ENCODE measurements at regions not wholly inside any gene's neighbourhood (a gene's known extent, or its start where the extent isn't known, plus 50 kb on each side); places are given as distances from the start of the nearest gene placed in this dataset.
"Not testable (repeated sequence)": the region's sequence is repeated elsewhere in the genome, so short reads cannot be mapped to it uniquely, and the experiment has no call there.

DNA sequence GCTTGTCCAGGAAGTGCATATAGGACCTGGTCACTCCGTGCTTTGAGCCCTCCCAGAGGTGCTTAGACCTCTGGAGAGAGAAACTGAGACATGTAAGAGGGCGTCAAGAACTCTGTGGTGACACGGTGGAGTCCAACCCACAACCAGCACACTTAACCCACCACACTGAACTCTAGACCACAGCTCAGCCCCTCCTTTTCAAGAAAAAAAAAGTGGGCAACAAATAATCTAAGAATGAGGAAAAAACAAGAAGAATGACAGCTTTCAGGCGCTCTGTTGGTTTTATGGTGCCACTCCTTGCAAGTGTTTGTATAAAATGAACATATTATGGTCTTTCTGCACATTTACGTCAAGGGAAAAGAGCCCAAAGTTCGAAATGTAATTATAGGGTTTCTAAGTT lies 50.2 kb upstream of the SNAPC3 start:
- DNase-seq (ENCODE audit: low read depth in 2 of 2) = no peak

DNA sequence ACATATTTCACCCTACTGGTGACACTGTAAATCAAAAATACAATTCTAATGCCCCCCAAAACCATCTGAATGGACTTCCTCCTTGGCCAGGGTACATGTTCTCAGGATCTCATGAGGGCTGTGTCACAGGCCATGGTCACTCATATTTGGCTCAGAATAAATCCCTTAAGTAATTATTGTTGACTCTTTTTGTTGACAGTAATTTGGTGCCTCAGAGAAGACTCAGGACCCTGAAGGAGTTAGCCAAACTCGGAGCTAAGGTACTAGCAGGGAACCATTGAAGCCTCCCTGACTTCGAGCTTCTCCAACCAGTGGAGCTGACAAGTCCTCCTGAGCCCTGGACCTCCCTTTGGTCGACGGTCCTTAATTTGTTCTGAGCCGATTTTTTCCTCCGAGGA lies 51.2 kb upstream of the SNAPC3 start:
- DNase-seq (ENCODE audit: low read depth in 2 of 2) = no peak

DNA sequence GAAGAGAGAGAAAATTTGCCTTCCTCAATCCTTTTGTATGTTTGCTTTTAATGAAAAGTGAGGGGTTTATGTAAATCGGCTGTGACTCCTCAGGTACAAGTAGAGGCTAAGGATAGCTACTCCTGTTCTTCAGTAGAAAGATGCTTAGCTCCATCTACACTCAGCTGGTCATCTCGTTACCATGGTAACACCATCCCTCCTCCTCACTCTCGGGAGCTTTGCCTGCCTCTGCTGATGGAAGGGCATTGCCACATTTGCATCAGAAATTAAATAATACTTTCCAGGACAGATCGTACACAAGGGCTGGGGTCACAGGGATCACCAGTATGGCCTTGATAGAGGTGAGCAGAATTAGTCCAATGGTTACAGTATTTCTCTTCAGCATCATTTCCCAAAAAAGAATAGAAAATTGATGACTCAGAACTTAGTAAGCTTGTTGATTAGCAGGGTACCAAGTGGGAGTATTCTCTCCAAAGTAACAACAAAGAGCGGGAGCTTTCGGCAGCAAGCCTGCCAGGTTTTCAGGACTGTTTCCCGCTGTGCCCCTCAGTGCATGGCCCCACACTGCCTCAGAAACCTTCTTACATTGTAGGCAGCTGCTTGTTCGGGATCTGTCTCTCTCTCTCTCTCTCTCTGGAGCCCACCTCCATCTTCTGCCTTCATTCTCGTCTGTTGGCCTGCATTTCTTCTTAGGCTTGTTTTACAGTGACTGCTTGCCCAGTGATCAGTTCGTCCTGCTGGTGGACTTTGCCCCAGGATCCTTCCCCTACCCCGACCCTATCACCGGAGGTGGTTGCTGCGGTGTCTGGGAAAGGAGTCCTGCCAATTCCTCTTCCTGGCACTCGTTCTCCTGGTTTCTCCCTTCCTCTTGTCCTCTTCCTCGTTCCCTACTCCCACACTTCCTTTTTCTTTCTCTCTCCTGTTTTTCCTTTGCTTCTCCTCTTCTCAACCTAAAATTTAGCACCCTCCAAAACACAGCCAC lies 51.9 kb upstream of the SNAPC3 start:
- DNase-seq (ENCODE audit: low read depth in 2 of 2) = no peak

DNA sequence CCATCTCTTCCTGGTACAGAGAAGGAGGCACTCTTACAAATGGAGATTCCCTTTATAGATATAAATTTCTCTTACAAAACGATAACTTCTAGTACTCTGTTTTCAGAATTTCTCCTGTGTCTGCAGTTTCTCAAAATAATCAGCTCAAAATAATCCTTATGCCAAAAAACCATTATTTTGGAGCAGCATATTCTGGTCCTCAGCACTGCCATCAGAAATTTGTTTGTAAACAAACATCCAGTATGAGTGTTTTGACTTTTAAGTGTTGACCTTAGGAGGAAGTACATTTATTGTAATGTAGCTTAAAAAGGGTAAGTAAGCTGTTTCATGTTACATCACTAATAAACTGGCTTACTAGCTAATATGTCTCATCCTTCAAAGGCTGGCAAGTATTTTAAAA lies 52.8 kb upstream of the SNAPC3 start:
- no peak for DNase-seq (ENCODE audit: low read depth in 2 of 2)

DNA sequence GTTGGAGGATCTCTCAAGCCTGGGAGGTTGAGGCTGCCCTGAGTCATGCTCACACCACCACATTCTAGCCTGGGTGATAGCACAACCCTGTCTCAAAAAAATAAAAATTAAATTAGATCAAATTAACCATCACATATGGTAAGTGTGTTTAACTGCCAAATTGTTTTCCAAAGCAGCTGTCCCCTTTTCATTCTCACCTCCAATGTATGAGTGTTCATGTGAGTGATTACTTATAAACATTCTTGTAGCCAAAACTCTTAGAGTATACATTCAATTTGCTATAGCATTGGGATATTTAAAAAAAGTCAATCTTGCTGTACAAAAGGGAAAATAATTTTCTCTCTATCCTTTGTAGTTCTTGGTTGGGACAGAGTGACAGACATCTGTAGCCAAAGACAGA lies 53.4 kb upstream of the SNAPC3 start:
- no peak for DNase-seq (ENCODE audit: low read depth in 2 of 2)

DNA sequence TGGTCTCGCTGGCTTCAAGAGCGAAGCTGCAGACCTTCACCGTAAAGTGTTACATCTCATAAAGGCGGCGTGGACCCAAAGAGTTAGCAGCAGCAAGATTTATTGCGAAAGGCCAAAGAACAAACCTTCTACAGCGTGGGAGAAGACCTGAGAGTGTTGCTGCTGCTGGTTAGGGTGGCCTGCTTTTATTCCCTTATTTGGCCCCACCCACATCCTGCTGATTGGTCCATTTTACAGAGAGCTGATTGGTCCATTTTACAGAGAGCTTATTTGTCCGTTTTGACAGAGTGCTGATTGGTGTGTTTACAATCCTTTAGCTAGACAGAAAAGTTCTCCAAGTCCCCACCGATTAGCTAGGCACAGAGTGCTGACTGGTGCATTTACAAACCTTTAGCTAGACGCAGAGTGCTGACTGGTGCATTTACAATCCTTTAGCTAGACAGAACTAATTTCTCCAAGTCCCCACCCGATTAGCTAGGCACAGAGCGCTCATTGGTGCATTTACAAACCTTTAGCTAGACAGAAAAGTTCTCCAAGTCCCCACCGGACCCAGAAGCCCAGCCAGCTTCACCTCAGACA lies 57.6 kb upstream of the SNAPC3 start:
- not testable (repeated sequence) for DNase-seq (ENCODE audit: low read depth in 2 of 2)

DNA sequence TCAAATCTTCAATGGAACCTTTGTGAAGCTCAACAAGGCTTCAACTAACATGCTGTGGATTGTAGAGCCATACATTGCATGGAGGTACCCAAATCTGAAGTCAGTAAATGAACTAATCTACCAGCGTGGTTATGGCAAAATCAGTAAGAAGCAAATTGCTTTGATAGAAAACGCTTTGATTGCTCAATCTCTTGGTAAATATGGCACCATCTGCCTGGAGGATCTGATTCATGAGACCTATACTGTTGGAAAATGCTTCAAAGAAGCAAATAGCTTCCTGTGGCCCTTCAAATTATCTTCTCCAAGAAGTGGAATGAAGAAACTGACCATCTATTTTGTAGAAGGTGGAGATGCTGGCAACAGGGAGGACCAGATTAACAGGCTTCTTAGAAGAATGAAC lies 54.7 kb upstream of the TTC39B start:
- no peak for DNase-seq (ENCODE audit: low read depth in 2 of 2)

DNA sequence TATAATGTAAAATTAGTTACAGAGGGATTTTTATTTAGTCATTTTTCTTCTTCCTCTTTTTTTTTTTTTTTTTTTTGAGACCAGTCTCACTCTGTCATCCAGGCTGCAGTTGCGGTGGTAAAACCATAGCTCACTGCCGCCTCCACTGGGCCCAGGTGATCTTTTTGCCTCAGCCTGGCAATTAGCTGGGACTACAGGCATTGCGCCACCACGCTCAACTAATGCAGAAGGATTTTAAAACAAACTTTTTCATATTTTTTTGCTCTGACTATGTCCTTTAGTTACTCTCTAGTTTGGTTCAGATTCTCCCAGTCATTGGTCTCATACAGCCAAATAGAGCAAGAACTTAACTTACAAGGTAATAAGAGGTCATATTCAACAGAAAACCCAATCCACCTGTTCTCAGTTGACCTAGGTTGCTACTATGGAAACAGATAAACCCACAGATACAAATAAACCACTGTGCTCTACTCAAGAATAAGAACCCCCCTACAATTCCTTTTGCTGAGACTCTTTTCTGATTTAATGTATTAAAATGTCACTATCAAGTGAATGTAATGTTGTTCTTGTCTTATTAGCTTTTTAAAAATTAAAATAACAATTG lies 50.1 kb upstream of the TTC39B start:
- peak in 1 of 2 donors; percentile 10 for DNase-seq (ENCODE audit: low read depth in 2 of 2)
